SKM-1 treated with dmso at 0.1 percent for 144 hours (cell line): ENCODE measurements at regions not wholly inside any gene's neighbourhood (a gene's known extent, or its start where the extent isn't known, plus 50 kb on each side); places are given as distances from the start of the nearest gene placed in this dataset.
"Not testable (repeated sequence)": the region's sequence is repeated elsewhere in the genome, so short reads cannot be mapped to it uniquely, and the experiment has no call there.

ENCODE experiments used
- DNase-seq: peaks from one replicate; lab custom pipeline; 2025; ENCODE audit not compliant: unreplicated experiment; lab: John Stamatoyannopoulos, UW

GRCh38 chrX:45517090-45517973 lies 316.7 kb upstream of the DIPK2B start:
- DNase-seq = no peak

- DNase-seq = peak; percentile 49
Observed at GRCh38 chrX:45515262-45516215, 314.9 kb upstream of the DIPK2B start.

GRCh38 chrX:45513042-45513441 lies 312.4 kb upstream of the DIPK2B start:
- DNase-seq = no peak

- no peak for DNase-seq
Observed at GRCh38 chrX:45508454-45508853, 307.8 kb upstream of the DIPK2B start.

GRCh38 chrX:45506149-45506730 lies 305.6 kb upstream of the DIPK2B start:
- DNase-seq = no peak

GRCh38 chrX:45505214-45505613 lies 304.5 kb upstream of the DIPK2B start:
- no peak for DNase-seq

GRCh38 chrX:45503787-45504362 lies 303.2 kb upstream of the DIPK2B start:
- not testable (repeated sequence) for DNase-seq

- no peak for DNase-seq
Observed at GRCh38 chrX:45502396-45502795, 301.7 kb upstream of the DIPK2B start.

GRCh38 chrX:45497290-45497689 lies 296.6 kb upstream of the DIPK2B start:
- no peak for DNase-seq

- no peak for DNase-seq
Observed at GRCh38 chrX:45485719-45486118, 285.0 kb upstream of the DIPK2B start.

- DNase-seq = no peak
Observed at GRCh38 chrX:45479835-45480422, 279.3 kb upstream of the DIPK2B start.

- no peak for DNase-seq
Observed at GRCh38 chrX:45479196-45479834, 278.6 kb upstream of the DIPK2B start.

GRCh38 chrX:45472968-45473367 lies 272.3 kb upstream of the DIPK2B start:
- no peak for DNase-seq

GRCh38 chrX:45467537-45467936 lies 266.9 kb upstream of the DIPK2B start:
- DNase-seq = not testable (repeated sequence)

- DNase-seq = not testable (repeated sequence)
Observed at GRCh38 chrX:45455732-45456131, 255.1 kb upstream of the DIPK2B start.

- DNase-seq = no peak
Observed at GRCh38 chrX:45454290-45454689, 253.6 kb upstream of the DIPK2B start.

- no peak for DNase-seq
Observed at GRCh38 chrX:45449982-45450381, 249.3 kb upstream of the DIPK2B start.

GRCh38 chrX:45447995-45448394 lies 247.3 kb upstream of the DIPK2B start:
- DNase-seq = no peak

- no peak for DNase-seq
Observed at GRCh38 chrX:45447331-45447730, 246.7 kb upstream of the DIPK2B start.

GRCh38 chrX:45445745-45446412 lies 245.2 kb upstream of the DIPK2B start:
- DNase-seq = peak; percentile 3
